GM23248 (cell line): ENCODE measurements at regions not wholly inside any gene's neighbourhood (a gene's known extent, or its start where the extent isn't known, plus 50 kb on each side); places are given as distances from the start of the nearest gene placed in this dataset.

Experiments used
- EZH2 ChIP-seq: fragments of 200-600 bp; sonication (generic); IDR thresholded peaks from 2 replicates; pipeline ENCODE4 v1.6.1; 2018; ENCODE audit warnings: antibody characterized with exemption, mild to moderate bottlenecking; ENCODE audit not compliant: insufficient read depth, poor library complexity, severe bottlenecking
- EZH2phosphoT487 ChIP-seq: fragments of 200-600 bp; sonication (generic); IDR thresholded peaks from 2 replicates; pipeline ENCODE4 v1.6.1; 2018; ENCODE audit warnings: antibody characterized with exemption, moderate library complexity, mild to moderate bottlenecking, low read depth; ENCODE audit not compliant: insufficient read depth

DNA sequence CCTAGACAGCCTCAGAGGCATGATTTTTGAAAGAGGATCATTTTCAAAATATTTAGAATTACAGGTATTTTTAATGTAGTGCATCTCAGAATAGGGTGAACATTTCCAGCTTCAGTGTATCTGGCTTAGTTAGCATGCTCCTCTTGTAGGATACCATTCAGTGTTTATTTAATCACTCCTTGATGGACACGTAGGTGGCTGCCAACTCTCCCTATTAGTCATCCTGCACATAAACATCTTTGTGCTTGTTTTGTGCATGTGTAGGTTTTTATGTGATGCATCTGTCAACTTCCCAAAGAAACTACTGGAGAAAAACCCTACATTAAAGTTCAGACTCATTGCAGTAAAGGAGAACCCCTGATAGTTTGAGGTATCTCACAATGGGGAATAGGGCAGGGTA lies 52.5 kb upstream of the RBM19 start:
- TF ChIP-seq EZH2phosphoT487 = no peak
- no peak for TF ChIP-seq EZH2
